ENCODE measurements at regions not wholly inside any gene's neighbourhood (a gene's known extent, or its start where the extent isn't known, plus 50 kb on each side); places are given as distances from the start of the nearest gene placed in this dataset.

- no peak for DNase-seq (ENCODE audit: low read depth in 1 of 2, low spot score in 1 of 2)
- in situ Hi-C loops (cut with HindIII; ENCODE audit: low pct_unique_long_range_greater_than_20kb, low sequenced_read_pairs), result no loop called here
- no peak for TF ChIP-seq JUND (IDR thresholded peaks at IDR 0.05; ENCODE audit: low read depth)
Observed at GRCh38 chrX:27882695-27883094, 74.9 kb downstream of the MAGEB10 start.

- no peak for TF ChIP-seq JUND (IDR thresholded peaks at IDR 0.05; ENCODE audit: low read depth)
- in situ Hi-C loops (cut with HindIII; ENCODE audit: low pct_unique_long_range_greater_than_20kb, low sequenced_read_pairs), result no loop called here
- no peak for DNase-seq (ENCODE audit: low read depth in 1 of 2, low spot score in 1 of 2)
Observed at GRCh38 chrX:27878862-27879261, 71.1 kb downstream of the MAGEB10 start.

Measured in T47D (cell line).